ENCODE measurements at regions not wholly inside any gene's neighbourhood (a gene's known extent, or its start where the extent isn't known, plus 50 kb on each side); places are given as distances from the start of the nearest gene placed in this dataset.

- CTCF ChIA-PET, result no interaction called here
- H3K9me3 ChIP-seq (ENCODE audit: control insufficient read depth, insufficient read depth, low read length), result no peaks in the 10 kb centered on the region
- BruUV-seq (replicated peaks), result no TSS peak
Measured at GRCh38 chr13:65844266-65844841, 1385.8 kb downstream of the PCDH9 start.

More at GRCh38 chr13:65844266-65844841, 1385.8 kb downstream of the PCDH9 start:
- Histone ChIP-seq H3K18ac (ENCODE audit: low read depth, low read length) (no peak overlapping the region), H4K5ac (ENCODE audit: low read depth, low read length) (no peak overlapping the region), H2BK15ac (ENCODE audit: low read depth, low read length) (no peak overlapping the region), H2BK20ac (ENCODE audit: low read depth, low read length) (no peak overlapping the region), H3K56ac (ENCODE audit: extremely low read depth, insufficient read depth, low read length) (no peak overlapping the region), H2AK9ac (replicated peaks; ENCODE audit: low read depth, low read length, poor library complexity) (no peak overlapping the region), H3K36me3 (ENCODE audit: control insufficient read depth, insufficient read depth, low read length) (no peaks in the 10 kb centered on the region), H3K14ac (replicated peaks; ENCODE audit: low read depth, low read length) (no peak overlapping the region), H3K27me3 (ENCODE audit: control insufficient read depth, insufficient read depth, low read length) (no peaks in the 10 kb centered on the region), H4K91ac (ENCODE audit: insufficient read depth, low read depth, low read length) (no peak overlapping the region), H2AFZ (replicated peaks; ENCODE audit: low read length, poor library complexity) (no peak overlapping the region), H3K4me2 (ENCODE audit: low read depth, low read length) (no peak overlapping the region), H2BK5ac (ENCODE audit: low read depth, low read length, poor library complexity, severe bottlenecking) (no peak overlapping the region), H2BK120ac (ENCODE audit: low read depth, low read length) (no peak overlapping the region), H3K27ac (ENCODE audit: insufficient read depth, low read length) (no peak overlapping the region), H4K8ac (ENCODE audit: low read depth in 2 of 2, low read length in 2 of 2) (no peak overlapping the region), H3K4ac (ENCODE audit: low read depth, low read length) (no peak overlapping the region), H3K4me3 (ENCODE audit: insufficient read depth, low read depth, low read length) (no peak overlapping the region), H3K23ac (ENCODE audit: low read depth, low read length) (no peak overlapping the region), H2AK5ac (ENCODE audit: low read depth, low read length) (no peak overlapping the region), H4K20me1 (ENCODE audit: insufficient read depth, low read length) (no peaks in the 10 kb centered on the region), H3K79me1 (ENCODE audit: low read depth in 1 of 2, low read length in 2 of 2) (no peaks in the 10 kb centered on the region), H3K9ac (ENCODE audit: low read depth, low read length) (no peak overlapping the region), H3K9me1 (ENCODE audit: insufficient read depth, low read length) (no peaks in the 10 kb centered on the region), H3K4me1 (ENCODE audit: control insufficient read depth, insufficient read depth, low read length) (no peaks in the 10 kb centered on the region)
- no peak for ATAC-seq (ENCODE audit: low read depth)
- POLR2A ChIA-PET (ENCODE audit: unreplicated experiment), result no interaction called here
- in situ Hi-C loops (cut with MboI; ENCODE audit: low sequenced_read_pairs) (no loop called here), intact Hi-C loops (cut with micrococcal nuclease) (no loop called here), dilution Hi-C loops (cut with HindIII; ENCODE audit: low sequenced_read_pairs, unreplicated experiment) (no loop called here)
- 97% methylated on average over 9 of the region's 22 CpGs; no CpG with 5 or more reads in 1 of the 2 experiments for WGBS, 2 experiments (ENCODE audit: extremely low coverage in 2 of 2, insufficient read length in 1 of 2)
- no peak for DNase-seq
- TF ChIP-seq, protein P1, sequence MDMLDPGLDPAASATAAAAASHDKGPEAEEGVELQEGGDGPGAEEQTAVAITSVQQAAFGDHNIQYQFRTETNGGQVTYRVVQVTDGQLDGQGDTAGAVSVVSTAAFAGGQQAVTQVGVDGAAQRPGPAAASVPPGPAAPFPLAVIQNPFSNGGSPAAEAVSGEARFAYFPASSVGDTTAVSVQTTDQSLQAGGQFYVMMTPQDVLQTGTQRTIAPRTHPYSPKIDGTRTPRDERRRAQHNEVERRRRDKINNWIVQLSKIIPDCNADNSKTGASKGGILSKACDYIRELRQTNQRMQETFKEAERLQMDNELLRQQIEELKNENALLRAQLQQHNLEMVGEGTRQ (IDR thresholded peaks at IDR 0.05; ENCODE audit: low read depth, low read length), result no peak
- TF ChIP-seq NFE2L2 (IDR thresholded peaks at IDR 0.05; ENCODE audit: low read depth, low read length) (no peak), MXI1 (IDR thresholded peaks at IDR 0.05; ENCODE audit: borderline replicate concordance, low read depth, low read length) (no peak), RCOR1 (IDR thresholded peaks at IDR 0.05; ENCODE audit: insufficient replicate concordance, low read length) (no peak), MAZ (IDR thresholded peaks at IDR 0.05; ENCODE audit: borderline replicate concordance, low read depth, low read length) (no peak), CEBPB (IDR thresholded peaks at IDR 0.05; ENCODE audit: low read depth, low read length) (no peak), SMC3 (IDR thresholded peaks at IDR 0.05; ENCODE audit: low read depth, low read length) (no peak), POLR2A (IDR thresholded peaks at IDR 0.05; ENCODE audit: low read depth, low read length) (no peak), RAD21 (IDR thresholded peaks at IDR 0.05; ENCODE audit: low read length) (no peak)
